ENCODE measurements at regions not wholly inside any gene's neighbourhood (a gene's known extent, or its start where the extent isn't known, plus 50 kb on each side); places are given as distances from the start of the nearest gene placed in this dataset.

DNA sequence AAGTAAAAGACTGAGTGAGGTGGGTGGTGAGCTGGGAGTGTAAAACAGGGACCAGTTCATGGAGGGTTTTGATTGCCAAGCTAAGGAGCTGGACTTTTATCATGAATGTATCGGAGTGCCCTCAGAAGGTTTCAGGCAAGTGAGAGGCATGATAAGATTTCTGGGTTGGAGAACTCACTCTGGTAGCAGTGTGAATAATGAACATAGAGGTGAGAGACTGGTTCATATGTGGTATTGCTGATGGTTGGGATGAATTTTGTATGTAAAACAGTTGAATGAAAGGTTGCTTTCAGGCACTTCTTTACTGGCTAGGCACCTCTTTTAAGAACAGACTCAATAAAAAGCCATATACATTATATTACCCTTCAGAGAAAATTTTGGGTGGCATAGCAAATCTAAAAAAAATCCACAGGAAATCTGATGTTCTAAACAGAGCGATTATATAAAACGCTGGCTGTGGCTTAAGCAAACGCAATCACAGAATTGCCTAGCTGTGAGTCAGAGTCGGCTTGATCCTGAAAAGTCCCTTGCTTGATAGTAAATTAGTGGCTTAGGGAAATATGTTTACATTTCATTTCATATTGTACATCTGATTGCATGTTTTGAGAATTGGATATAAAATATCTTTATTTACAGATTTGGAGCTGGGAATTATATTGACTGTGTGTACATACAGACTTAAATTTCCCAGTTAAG lies 92.9 kb upstream of the HDAC9 start:
- peak; percentile 59 for DNase-seq (ENCODE audit: low read depth)
- no peak overlapping the region for H3K4me3 ChIP-seq (ENCODE audit: control insufficient read depth, low read depth, low read length)
- TF ChIP-seq, protein P1, sequence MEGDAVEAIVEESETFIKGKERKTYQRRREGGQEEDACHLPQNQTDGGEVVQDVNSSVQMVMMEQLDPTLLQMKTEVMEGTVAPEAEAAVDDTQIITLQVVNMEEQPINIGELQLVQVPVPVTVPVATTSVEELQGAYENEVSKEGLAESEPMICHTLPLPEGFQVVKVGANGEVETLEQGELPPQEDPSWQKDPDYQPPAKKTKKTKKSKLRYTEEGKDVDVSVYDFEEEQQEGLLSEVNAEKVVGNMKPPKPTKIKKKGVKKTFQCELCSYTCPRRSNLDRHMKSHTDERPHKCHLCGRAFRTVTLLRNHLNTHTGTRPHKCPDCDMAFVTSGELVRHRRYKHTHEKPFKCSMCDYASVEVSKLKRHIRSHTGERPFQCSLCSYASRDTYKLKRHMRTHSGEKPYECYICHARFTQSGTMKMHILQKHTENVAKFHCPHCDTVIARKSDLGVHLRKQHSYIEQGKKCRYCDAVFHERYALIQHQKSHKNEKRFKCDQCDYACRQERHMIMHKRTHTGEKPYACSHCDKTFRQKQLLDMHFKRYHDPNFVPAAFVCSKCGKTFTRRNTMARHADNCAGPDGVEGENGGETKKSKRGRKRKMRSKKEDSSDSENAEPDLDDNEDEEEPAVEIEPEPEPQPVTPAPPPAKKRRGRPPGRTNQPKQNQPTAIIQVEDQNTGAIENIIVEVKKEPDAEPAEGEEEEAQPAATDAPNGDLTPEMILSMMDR (conservative IDR thresholded peaks at IDR 0.05; ENCODE audit: control insufficient read depth, insufficient read depth, low read depth, low read length), result no peak

- no peak for DNase-seq (ENCODE audit: low read depth)
- no peak overlapping the region for H3K4me3 ChIP-seq (ENCODE audit: control insufficient read depth, low read depth, low read length)
- TF ChIP-seq, protein P1 (conservative IDR thresholded peaks at IDR 0.05; ENCODE audit: control insufficient read depth, insufficient read depth, low read depth, low read length), result no peak
These were observed 89.8 kb upstream of the HDAC9 start for GRCh38 chr7:18405726-18406125.

DNA sequence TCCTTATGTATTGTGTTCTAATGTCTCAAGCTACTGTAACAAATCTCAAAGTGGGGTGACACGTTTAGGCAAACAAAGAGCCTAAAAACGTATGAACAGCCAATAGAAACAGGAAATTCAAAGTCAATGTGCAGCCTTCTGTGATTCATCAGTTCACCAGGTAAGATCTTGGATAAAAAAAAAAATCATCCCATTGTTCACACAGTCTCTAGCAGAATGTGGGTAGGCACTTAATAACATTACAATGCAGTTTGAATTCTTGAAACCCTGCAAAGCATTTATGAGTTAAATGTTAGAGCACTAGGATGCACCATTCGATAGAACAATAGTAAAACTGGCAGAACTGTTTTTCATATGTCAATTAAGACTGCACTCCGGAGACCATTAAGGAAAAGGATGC lies 88.2 kb upstream of the HDAC9 start:
- H3K4me3 ChIP-seq (ENCODE audit: control insufficient read depth, low read depth, low read length), result no peak overlapping the region
- TF ChIP-seq, protein P1 (conservative IDR thresholded peaks at IDR 0.05; ENCODE audit: control insufficient read depth, insufficient read depth, low read depth, low read length), result no peak
- DNase-seq (ENCODE audit: low read depth), result no peak

GRCh38 chr7:18408461-18408860 lies 87.1 kb upstream of the HDAC9 start:
- DNase-seq (ENCODE audit: low read depth), result peak; percentile 90
- TF ChIP-seq, protein P1 (conservative IDR thresholded peaks at IDR 0.05; ENCODE audit: control insufficient read depth, insufficient read depth, low read depth, low read length), result no peak

GRCh38 chr7:18408868-18409267 lies 86.7 kb upstream of the HDAC9 start:
- TF ChIP-seq, protein P1 (conservative IDR thresholded peaks at IDR 0.05; ENCODE audit: control insufficient read depth, insufficient read depth, low read depth, low read length), result no peak
- no peak for DNase-seq (ENCODE audit: low read depth)
- H3K4me3 ChIP-seq (ENCODE audit: control insufficient read depth, low read depth, low read length), result no peak overlapping the region

More at GRCh38 chr7:18408461-18408860, 87.1 kb upstream of the HDAC9 start:
- H3K4me3 ChIP-seq (ENCODE audit: control insufficient read depth, low read depth, low read length), result no peak overlapping the region

- DNase-seq (ENCODE audit: low read depth), result no peak
- TF ChIP-seq, protein P1 (conservative IDR thresholded peaks at IDR 0.05; ENCODE audit: control insufficient read depth, insufficient read depth, low read depth, low read length), result no peak
- H3K4me3 ChIP-seq (ENCODE audit: control insufficient read depth, low read depth, low read length), result no peak overlapping the region
These were observed 82.1 kb upstream of the HDAC9 start for GRCh38 chr7:18413447-18413846.

Data from fibroblast of mammary gland (primary cell).